ENCODE measurements at regions not wholly inside any gene's neighbourhood (a gene's known extent, or its start where the extent isn't known, plus 50 kb on each side); places are given as distances from the start of the nearest gene placed in this dataset.
"Not testable (repeated sequence)": the region's sequence is repeated elsewhere in the genome, so short reads cannot be mapped to it uniquely, and the experiment has no call there.

DNA sequence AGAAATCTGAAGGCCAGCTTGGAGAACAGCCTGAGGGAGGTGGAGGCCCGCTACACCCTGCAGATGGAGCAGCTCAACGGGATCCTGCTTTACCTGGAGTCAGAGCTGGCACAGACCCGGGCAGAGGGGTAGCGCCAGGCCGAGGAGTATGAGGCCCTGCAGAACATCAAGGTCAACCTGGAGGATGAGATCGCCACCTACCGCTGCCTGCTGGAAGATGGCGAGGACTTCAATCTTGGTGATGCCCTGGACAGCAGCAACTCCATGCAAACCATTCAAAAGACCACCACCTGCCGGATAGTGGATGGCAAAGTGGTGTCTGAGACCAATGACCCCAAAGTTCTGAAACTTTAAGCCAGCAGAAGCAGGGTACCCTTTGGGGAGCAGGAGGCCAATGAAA is 318.4 kb downstream of the ZFHX3 start:
- H3K4me3 ChIP-seq; H3K27me3 ChIP-seq (ENCODE audit: low read depth); H3K4me1 ChIP-seq; H3K27ac ChIP-seq (replicated peaks); H3K36me3 ChIP-seq; DNase-seq; intact Hi-C loops (cut with micrococcal nuclease): not testable (repeated sequence)
- H3K9me3 ChIP-seq (replicated peaks), result peaks cover 31% of the 10 kb centered on the region

DNA sequence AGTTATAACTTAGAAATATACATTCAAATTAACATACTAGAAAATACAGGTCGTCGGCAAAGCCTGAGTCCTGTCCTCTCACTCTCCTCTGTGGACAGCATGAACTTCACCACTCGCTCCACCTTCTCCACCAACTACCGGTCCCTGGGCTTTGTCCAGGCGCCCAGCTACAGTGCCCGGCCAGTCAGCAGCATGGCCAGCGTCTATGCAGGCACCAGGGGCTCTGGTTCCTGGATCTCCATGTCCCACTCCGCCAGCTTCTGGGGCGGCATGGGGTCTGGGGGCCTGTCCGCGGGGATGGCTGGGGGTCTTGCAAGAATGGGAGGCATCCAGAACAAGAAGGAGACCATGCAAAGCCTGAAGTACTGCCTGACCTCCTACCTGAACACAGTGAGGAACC is 319.4 kb downstream of the ZFHX3 start:
- no peak for DNase-seq
- TF ChIP-seq, protein P1, sequence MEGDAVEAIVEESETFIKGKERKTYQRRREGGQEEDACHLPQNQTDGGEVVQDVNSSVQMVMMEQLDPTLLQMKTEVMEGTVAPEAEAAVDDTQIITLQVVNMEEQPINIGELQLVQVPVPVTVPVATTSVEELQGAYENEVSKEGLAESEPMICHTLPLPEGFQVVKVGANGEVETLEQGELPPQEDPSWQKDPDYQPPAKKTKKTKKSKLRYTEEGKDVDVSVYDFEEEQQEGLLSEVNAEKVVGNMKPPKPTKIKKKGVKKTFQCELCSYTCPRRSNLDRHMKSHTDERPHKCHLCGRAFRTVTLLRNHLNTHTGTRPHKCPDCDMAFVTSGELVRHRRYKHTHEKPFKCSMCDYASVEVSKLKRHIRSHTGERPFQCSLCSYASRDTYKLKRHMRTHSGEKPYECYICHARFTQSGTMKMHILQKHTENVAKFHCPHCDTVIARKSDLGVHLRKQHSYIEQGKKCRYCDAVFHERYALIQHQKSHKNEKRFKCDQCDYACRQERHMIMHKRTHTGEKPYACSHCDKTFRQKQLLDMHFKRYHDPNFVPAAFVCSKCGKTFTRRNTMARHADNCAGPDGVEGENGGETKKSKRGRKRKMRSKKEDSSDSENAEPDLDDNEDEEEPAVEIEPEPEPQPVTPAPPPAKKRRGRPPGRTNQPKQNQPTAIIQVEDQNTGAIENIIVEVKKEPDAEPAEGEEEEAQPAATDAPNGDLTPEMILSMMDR (IDR thresholded peaks at IDR 0.05; ENCODE audit: borderline replicate concordance), result no peak
- Histone ChIP-seq H3K4me1 (no peaks in the 10 kb centered on the region), H3K4me3 (no peak overlapping the region), H3K36me3 (no peaks in the 10 kb centered on the region), H3K27me3 (ENCODE audit: low read depth) (no peaks in the 10 kb centered on the region), H3K27ac (replicated peaks) (no peak overlapping the region), H3K9me3 (replicated peaks) (peaks cover 20% of the 10 kb centered on the region)
- intact Hi-C loops (cut with micrococcal nuclease), result no loop called here

DNA sequence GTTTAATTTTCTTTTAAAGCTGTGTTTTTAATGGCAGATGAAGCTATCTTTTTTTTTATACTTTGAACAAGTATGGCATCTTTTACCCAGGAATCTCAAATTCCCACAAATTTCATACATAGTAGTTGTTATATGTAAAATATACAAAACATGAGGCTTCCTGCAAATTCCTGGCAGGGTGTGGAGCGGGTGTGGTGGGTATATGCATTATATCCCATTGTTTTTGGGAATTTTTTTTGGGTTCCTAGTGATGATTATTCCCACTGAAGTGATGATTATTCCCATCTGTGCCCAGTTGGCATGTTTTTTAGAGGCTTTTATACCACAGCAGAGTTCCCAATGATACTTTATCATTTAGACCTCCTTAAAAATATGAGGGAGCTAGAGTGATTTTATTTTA is 320.4 kb downstream of the ZFHX3 start:
- H3K27ac ChIP-seq (replicated peaks), result no peak overlapping the region
- DNase-seq, result no peak
- H3K36me3 ChIP-seq, result no peaks in the 10 kb centered on the region
- TF ChIP-seq, protein P1 (IDR thresholded peaks at IDR 0.05; ENCODE audit: borderline replicate concordance), result no peak
- peaks cover 17% of the 10 kb centered on the region for H3K9me3 ChIP-seq (replicated peaks)
- H3K27me3 ChIP-seq (ENCODE audit: low read depth), result no peaks in the 10 kb centered on the region
- intact Hi-C loops (cut with micrococcal nuclease), result no loop called here
- no peak overlapping the region for H3K4me3 ChIP-seq
- no peaks in the 10 kb centered on the region for H3K4me1 ChIP-seq

DNA sequence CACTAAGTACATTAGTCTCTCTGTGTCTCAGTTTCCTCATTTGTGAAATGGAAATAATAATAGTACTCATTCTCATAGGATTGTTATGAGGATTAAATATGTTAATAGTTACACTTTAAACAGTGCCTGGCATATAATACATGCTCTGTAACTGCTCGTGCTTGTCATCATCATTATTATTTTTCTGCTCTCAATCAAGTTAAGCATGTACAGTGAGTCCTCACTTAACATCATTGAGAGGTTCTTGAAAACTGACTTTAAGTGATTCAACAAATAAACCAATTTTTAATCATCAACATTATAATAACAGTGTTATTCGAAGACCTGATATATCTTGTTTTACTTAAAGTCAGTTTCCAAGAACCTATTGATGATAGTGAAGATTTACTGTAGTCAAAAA is 322.3 kb downstream of the ZFHX3 start:
- intact Hi-C loops (cut with micrococcal nuclease), result no loop called here
- no peak overlapping the region for H3K4me3 ChIP-seq

DNA sequence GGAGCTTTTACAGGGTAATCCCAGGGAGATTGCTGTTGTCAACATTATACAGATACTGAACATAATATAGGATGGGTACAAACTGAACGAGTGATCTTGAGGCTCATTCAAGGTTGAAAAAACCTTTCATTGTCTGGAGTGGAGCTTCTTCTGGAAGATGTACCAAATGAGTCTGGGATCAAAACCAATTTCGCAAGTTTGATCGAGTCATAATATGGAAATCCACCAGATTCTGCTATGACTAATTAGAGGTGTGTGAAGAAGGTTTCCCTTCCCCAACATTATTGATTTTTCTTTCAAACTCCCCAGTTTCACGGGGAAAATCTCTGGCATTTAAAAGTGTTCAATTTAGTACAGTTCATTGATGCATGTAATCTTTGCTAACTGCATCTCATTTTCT is 324.1 kb downstream of the ZFHX3 start:
- Histone ChIP-seq H3K27me3 (ENCODE audit: low read depth) (no peaks in the 10 kb centered on the region), H3K9me3 (replicated peaks) (no peaks in the 10 kb centered on the region), H3K36me3 (no peaks in the 10 kb centered on the region), H3K27ac (replicated peaks) (no peak overlapping the region), H3K4me3 (no peak overlapping the region), H3K4me1 (no peaks in the 10 kb centered on the region)
- intact Hi-C loops (cut with micrococcal nuclease), result no loop called here
- DNase-seq, result no peak
- TF ChIP-seq, protein P1 (IDR thresholded peaks at IDR 0.05; ENCODE audit: borderline replicate concordance), result no peak

More for the DNA sequence above, 322.3 kb downstream of the ZFHX3 start:
- H3K27ac ChIP-seq (replicated peaks), result no peak overlapping the region
- no peak for DNase-seq
- no peaks in the 10 kb centered on the region for H3K4me1 ChIP-seq
- no peaks in the 10 kb centered on the region for H3K27me3 ChIP-seq (ENCODE audit: low read depth)
- TF ChIP-seq, protein P1 (IDR thresholded peaks at IDR 0.05; ENCODE audit: borderline replicate concordance), result no peak
- H3K36me3 ChIP-seq, result no peaks in the 10 kb centered on the region
- no peaks in the 10 kb centered on the region for H3K9me3 ChIP-seq (replicated peaks)

DNA sequence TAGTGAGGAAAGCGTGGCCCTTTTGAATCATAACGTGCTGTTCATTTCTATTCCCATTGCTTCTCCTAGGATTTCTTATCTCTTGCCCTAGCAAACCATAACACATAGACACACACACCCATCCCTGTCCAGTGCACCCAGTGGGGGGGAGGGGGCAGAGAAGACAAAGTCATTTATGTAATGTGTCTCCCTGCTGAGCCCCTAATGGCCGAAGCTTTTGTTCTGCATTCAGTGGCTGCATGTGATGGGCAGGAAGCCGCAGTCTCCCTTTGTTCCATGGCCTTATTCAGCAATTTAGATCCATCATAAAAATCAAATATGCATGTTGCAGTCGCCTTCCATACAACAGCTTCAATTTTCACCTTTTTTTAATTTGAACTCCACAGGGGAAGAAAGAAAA is 325.4 kb downstream of the ZFHX3 start:
- TF ChIP-seq, protein P1 (IDR thresholded peaks at IDR 0.05; ENCODE audit: borderline replicate concordance), result no peak
- Histone ChIP-seq H3K27me3 (ENCODE audit: low read depth) (no peaks in the 10 kb centered on the region), H3K4me3 (no peak overlapping the region), H3K36me3 (no peaks in the 10 kb centered on the region), H3K4me1 (no peaks in the 10 kb centered on the region), H3K9me3 (replicated peaks) (no peaks in the 10 kb centered on the region), H3K27ac (replicated peaks) (no peak overlapping the region)
- no peak for DNase-seq
- intact Hi-C loops (cut with micrococcal nuclease), result no loop called here

Measured in left ventricle myocardium inferior (tissue), 1 donor.